ENCODE measurements at regions not wholly inside any gene's neighbourhood (a gene's known extent, or its start where the extent isn't known, plus 50 kb on each side); places are given as distances from the start of the nearest gene placed in this dataset.

GRCh38 chr4:10974371-10974770 lies 289.8 kb upstream of the CLNK start:
- TF ChIP-seq CTCF (IDR thresholded peaks at IDR 0.05), result no peak
- TF ChIP-seq POLR2A (IDR thresholded peaks at IDR 0.05), result no peak
- no peak for TF ChIP-seq POLR2AphosphoS5 (IDR thresholded peaks at IDR 0.05)
- no peak for TF ChIP-seq EP300 (IDR thresholded peaks at IDR 0.05; ENCODE audit: low read depth)
